OCI-LY7 (cell line): ENCODE measurements at regions not wholly inside any gene's neighbourhood (a gene's known extent, or its start where the extent isn't known, plus 50 kb on each side); places are given as distances from the start of the nearest gene placed in this dataset.

Experiments
- CTCF ChIP-seq: fragments of 200-600 bp; sonication (generic); conservative IDR thresholded peaks from 2 replicates; pipeline ENCODE4 v1.5.1; 2014; ENCODE audit warnings: mild to moderate bottlenecking, antibody characterized with exemption, low read length, moderate library complexity, mixed read lengths
- EZH2phosphoT487 ChIP-seq: fragments of 200-600 bp; sonication (generic); IDR thresholded peaks from 2 replicates; pipeline ENCODE4 v1.6.1; 2018; ENCODE audit warnings: low read depth, borderline replicate concordance, mild to moderate bottlenecking, mixed run types, antibody characterized with exemption, low read length, moderate library complexity, mixed read lengths

- TF ChIP-seq CTCF (no peak), EZH2phosphoT487 (no peak)
Measured at GRCh38 chr2:151056870-151057269, 204.8 kb downstream of the RBM43 start.
